H9 (cell line): ENCODE measurements at regions not wholly inside any gene's neighbourhood (a gene's known extent, or its start where the extent isn't known, plus 50 kb on each side); places are given as distances from the start of the nearest gene placed in this dataset.
A peak's percentile ranks its signal among the peaks of the same experiment; 100 is the strongest.

Source experiments
- DNase-seq: peaks from one replicate; pipeline ENCODE4 v3.0.0-alpha.2; 2017
- H2AFZ ChIP-seq: one replicate; pipeline ENCODE4 v1.6.1; 2013; ENCODE audit warnings: mild to moderate bottlenecking, low read length, control low read depth, moderate library complexity
- H2AK5ac ChIP-seq: 2 replicates; pipeline ENCODE4 v1.6.1; 2013; ENCODE audit warnings: low read length, control low read depth, mixed read lengths; ENCODE audit not compliant: insufficient read length
- H2BK120ac ChIP-seq: one replicate; pipeline ENCODE4 v1.6.1; 2013; ENCODE audit warnings: low read depth, mild to moderate bottlenecking, low read length, control low read depth, inconsistent platforms; ENCODE audit not compliant: poor library complexity, severe bottlenecking
- H2BK12ac ChIP-seq: 2 replicates; pipeline ENCODE4 v1.6.1; 2013; ENCODE audit warnings: low read length, control low read depth, mixed read lengths, low read depth; ENCODE audit not compliant: insufficient read length
- H2BK15ac ChIP-seq: 2 replicates; pipeline ENCODE4 v1.6.1; 2013; ENCODE audit warnings: low read depth, low read length, control low read depth
- H2BK20ac ChIP-seq: one replicate; pipeline ENCODE4 v1.6.1; 2013; ENCODE audit warnings: low read depth, mild to moderate bottlenecking, low read length, control low read depth, inconsistent platforms; ENCODE audit not compliant: poor library complexity, severe bottlenecking
- H2BK5ac ChIP-seq: 2 replicates; pipeline ENCODE4 v1.6.1; 2013; ENCODE audit warnings: low read length, control low read depth, mixed read lengths; ENCODE audit not compliant: insufficient read length
- H3K14ac ChIP-seq: 2 replicates; pipeline ENCODE4 v1.6.1; 2013; ENCODE audit warnings: low read length, control low read depth; ENCODE audit not compliant: insufficient read depth
- H3K18ac ChIP-seq: 2 replicates; pipeline ENCODE4 v1.6.1; 2013; ENCODE audit warnings: low read depth, mild to moderate bottlenecking, mixed read lengths, low read length, control low read depth; ENCODE audit not compliant: insufficient read length
- H3K23ac ChIP-seq: 2 replicates; pipeline ENCODE4 v1.6.1; 2013; ENCODE audit warnings: low read length, control low read depth, mixed read lengths, low read depth; ENCODE audit not compliant: insufficient read length
- H3K23me2 ChIP-seq: 2 replicates; pipeline ENCODE4 v1.6.1; 2013; ENCODE audit warnings: low read depth, mild to moderate bottlenecking, mixed read lengths, low read length, control low read depth; ENCODE audit not compliant: insufficient read length, poor library complexity, severe bottlenecking
- H3K27ac ChIP-seq: 2 replicates; pipeline ENCODE4 v1.5.1; 2013; ENCODE audit warnings: low read length, control low read depth, mixed read lengths, low read depth; ENCODE audit not compliant: insufficient read length
- H3K27me3 ChIP-seq: 2 replicates; pipeline ENCODE4 v1.6.1; 2013; ENCODE audit warnings: low read length, control low read depth, inconsistent platforms; ENCODE audit not compliant: insufficient read depth
- H3K4ac ChIP-seq: 2 replicates; pipeline ENCODE4 v1.6.1; 2013; ENCODE audit warnings: low read depth, mild to moderate bottlenecking, control low read depth, inconsistent platforms, low read length, moderate library complexity
- H3K4me1 ChIP-seq: 2 replicates; pipeline ENCODE4 v1.6.1; 2013; ENCODE audit warnings: low read length, control low read depth, inconsistent platforms; ENCODE audit not compliant: insufficient read depth
- H3K4me2 ChIP-seq: 2 replicates; pipeline ENCODE4 v1.6.1; 2013; ENCODE audit warnings: low read length, control low read depth, mixed read lengths; ENCODE audit not compliant: insufficient read length, insufficient read depth
- H3K56ac ChIP-seq: 2 replicates; pipeline ENCODE4 v1.6.1; 2013; ENCODE audit warnings: low read depth, mild to moderate bottlenecking, mixed read lengths, low read length, control low read depth; ENCODE audit not compliant: insufficient read length
- H3K79me1 ChIP-seq: 2 replicates; pipeline ENCODE4 v1.6.1; 2013; ENCODE audit warnings: low read depth, mild to moderate bottlenecking, moderate library complexity, low read length, control low read depth, inconsistent platforms; ENCODE audit not compliant: insufficient read depth, poor library complexity, severe bottlenecking
- H3K79me2 ChIP-seq: 2 replicates; pipeline ENCODE4 v1.6.1; 2013; ENCODE audit warnings: low read length, control low read depth, inconsistent platforms; ENCODE audit not compliant: insufficient read depth
- H3K9ac ChIP-seq: 2 replicates; pipeline ENCODE4 v1.6.1; 2013; ENCODE audit warnings: low read length, control low read depth, mixed read lengths; ENCODE audit not compliant: insufficient read length; ENCODE audit errors: extremely low read depth
- H3K9me3 ChIP-seq: one replicate; pipeline ENCODE4 v1.6.1; 2013; ENCODE audit warnings: low read depth, low read length, inconsistent platforms; ENCODE audit not compliant: control insufficient read depth
- H3T11ph ChIP-seq: one replicate; pipeline ENCODE4 v1.6.1; 2013; ENCODE audit warnings: mild to moderate bottlenecking, low read length, control low read depth, inconsistent platforms
- H4K20me1 ChIP-seq: one replicate; pipeline ENCODE4 v1.6.1; 2013; ENCODE audit not compliant: control insufficient read depth, insufficient read length, insufficient read depth
- H4K5ac ChIP-seq: 2 replicates; pipeline ENCODE4 v1.6.1; 2013; ENCODE audit warnings: low read depth, mild to moderate bottlenecking, mixed read lengths, low read length, control low read depth; ENCODE audit not compliant: insufficient read length
- H4K8ac ChIP-seq: replicated peaks from 2 replicates; pipeline ENCODE4 v1.6.1; 2013; ENCODE audit warnings: low read length, control low read depth, mixed read lengths, low read depth; ENCODE audit not compliant: insufficient read length
- H4K91ac ChIP-seq: 2 replicates; pipeline ENCODE4 v1.6.1; 2013; ENCODE audit warnings: low read depth, mild to moderate bottlenecking, moderate library complexity, mixed read lengths, low read length, control low read depth; ENCODE audit not compliant: insufficient read length
- H3K27ac Mint-ChIP-seq, 3 experiments: 2 replicates in 2 of 3; 3 replicates in 1 of 3; pipeline ENCODE4 v1.8.0; 2020 to 2021; ENCODE audit warnings: mixed read lengths in 3 of 3, mild to moderate bottlenecking in 1 of 3, moderate library complexity in 1 of 3
- H3K27me3 Mint-ChIP-seq: 2 replicates; pipeline ENCODE4 v1.8.0; 2021; ENCODE audit warnings: low read depth, mild to moderate bottlenecking, moderate library complexity, mixed read lengths
- H3K36me3 Mint-ChIP-seq, 3 experiments: 2 replicates in 2 of 3; 3 replicates in 1 of 3; pipeline ENCODE4 v1.8.0; 2020 to 2021; ENCODE audit warnings: low read depth in 3 of 3, mixed read lengths in 3 of 3; ENCODE audit not compliant: insufficient read depth in 1 of 3
- H3K4me1 Mint-ChIP-seq, 2 experiments: 2 replicates each; pipeline ENCODE4 v1.8.0; 2020; ENCODE audit warnings: mixed read lengths in 2 of 2
- H3K4me3 Mint-ChIP-seq, 2 experiments: 2 replicates in 1 of 2; 3 replicates in 1 of 2; pipeline ENCODE4 v1.8.0; 2020 to 2021; ENCODE audit warnings: mild to moderate bottlenecking in 2 of 2, mixed read lengths in 2 of 2, moderate library complexity in 1 of 2
- H3K9me3 Mint-ChIP-seq, 2 experiments: 2 replicates in 1 of 2; 3 replicates in 1 of 2; pipeline ENCODE4 v1.8.0; 2020; ENCODE audit warnings: mild to moderate bottlenecking in 2 of 2, mixed read lengths in 2 of 2, moderate library complexity in 1 of 2
- CTCF ChIP-seq: fragments of 200-600 bp; sonication (generic); conservative IDR thresholded peaks from 3 replicates; pipeline ENCODE4 v1.8.0; 2021; ENCODE audit warnings: antibody characterized with exemption, mild to moderate bottlenecking
- WGBS: extraction: QIAGEN DNeasy Blood & Tissue Kit; methylation state at CpG from one replicate; pipeline ENCODE4 v1.1.7; 2013; ENCODE audit warnings: missing lambda C conversion rate, low lambda C conversion rate, mixed read lengths; ENCODE audit not compliant: insufficient read length; ENCODE audit errors: extremely low coverage; 5-methylcytosine and 5-hydroxymethylcytosine counted together

GRCh38 chr2:160842286-160842685, 317.9 kb upstream of the TANK start:
- Histone ChIP-seq H2BK20ac (no peak overlapping the region), H4K20me1 (no peaks in the 10 kb centered on the region), H2BK120ac (no peak overlapping the region), H3K27me3 (no peaks in the 10 kb centered on the region), H3T11ph (no peak overlapping the region), H3K4ac (no peak overlapping the region), H2AK5ac (no peak overlapping the region), H3K27ac (no peak overlapping the region), H2AFZ (no peak overlapping the region), H2BK5ac (no peak overlapping the region), H2BK12ac (no peak overlapping the region), H3K9me3 (no peaks in the 10 kb centered on the region), H3K14ac (no peak overlapping the region), H3K23ac (no peak overlapping the region), H3K79me1 (no peaks in the 10 kb centered on the region), H3K18ac (no peak overlapping the region), H3K4me2 (no peak overlapping the region), H3K23me2 (no peaks in the 10 kb centered on the region), H3K79me2 (no peaks in the 10 kb centered on the region), H4K5ac (no peak overlapping the region), H2BK15ac (no peak overlapping the region), H3K4me1 (no peaks in the 10 kb centered on the region), H3K56ac (no peak overlapping the region), H3K9ac (no peak overlapping the region), H4K8ac (no peak overlapping the region), H4K91ac (no peak overlapping the region)
- Mint-ChIP-seq H3K9me3 (peaks cover 8 to 12% of the 10 kb centered on the region in 2 experiments; a peak in 4 of 5 replicates), H3K27ac (no peak overlapping the region), H3K4me1 (0 out of 4 replicates have a peak, but pooled peaks cover 0 to 2% of the 10 kb centered on the region in 2 experiments), H3K27me3 (no peaks in the 10 kb centered on the region), H3K36me3 (peaks cover 0 to 14% (median 0%) of the 10 kb centered on the region in 3 experiments; a peak in 3 of 7 replicates), H3K4me3 (no peak overlapping the region)
- peak; percentile 42 for DNase-seq
- WGBS, result no CpG with 5 or more reads among the region's 4 CpGs
- no peak for TF ChIP-seq CTCF
